ENCODE measurements at regions not wholly inside any gene's neighbourhood (a gene's known extent, or its start where the extent isn't known, plus 50 kb on each side); places are given as distances from the start of the nearest gene placed in this dataset.

DNA sequence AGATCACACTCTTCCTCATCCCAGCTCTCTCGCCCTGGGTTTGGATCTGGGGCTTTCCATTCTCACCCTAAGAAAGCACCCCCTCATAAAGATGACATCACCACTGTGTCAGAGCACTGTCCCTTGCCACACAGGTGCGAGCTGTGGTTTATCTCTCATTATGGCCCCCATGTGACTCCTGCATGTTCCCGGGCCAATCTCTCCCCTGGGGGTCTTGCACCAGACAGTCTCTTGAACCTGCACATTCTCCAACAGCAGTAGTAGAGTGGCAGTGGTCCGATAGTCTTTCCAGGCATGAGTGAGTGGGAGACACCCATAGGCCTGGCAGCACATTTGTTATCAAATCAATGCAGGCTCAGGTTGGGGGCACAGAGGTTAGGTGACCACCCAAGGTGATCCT is 130.5 kb downstream of the HRH4 start:
- TF ChIP-seq, protein P1, sequence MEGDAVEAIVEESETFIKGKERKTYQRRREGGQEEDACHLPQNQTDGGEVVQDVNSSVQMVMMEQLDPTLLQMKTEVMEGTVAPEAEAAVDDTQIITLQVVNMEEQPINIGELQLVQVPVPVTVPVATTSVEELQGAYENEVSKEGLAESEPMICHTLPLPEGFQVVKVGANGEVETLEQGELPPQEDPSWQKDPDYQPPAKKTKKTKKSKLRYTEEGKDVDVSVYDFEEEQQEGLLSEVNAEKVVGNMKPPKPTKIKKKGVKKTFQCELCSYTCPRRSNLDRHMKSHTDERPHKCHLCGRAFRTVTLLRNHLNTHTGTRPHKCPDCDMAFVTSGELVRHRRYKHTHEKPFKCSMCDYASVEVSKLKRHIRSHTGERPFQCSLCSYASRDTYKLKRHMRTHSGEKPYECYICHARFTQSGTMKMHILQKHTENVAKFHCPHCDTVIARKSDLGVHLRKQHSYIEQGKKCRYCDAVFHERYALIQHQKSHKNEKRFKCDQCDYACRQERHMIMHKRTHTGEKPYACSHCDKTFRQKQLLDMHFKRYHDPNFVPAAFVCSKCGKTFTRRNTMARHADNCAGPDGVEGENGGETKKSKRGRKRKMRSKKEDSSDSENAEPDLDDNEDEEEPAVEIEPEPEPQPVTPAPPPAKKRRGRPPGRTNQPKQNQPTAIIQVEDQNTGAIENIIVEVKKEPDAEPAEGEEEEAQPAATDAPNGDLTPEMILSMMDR (conservative IDR thresholded peaks at IDR 0.05; ENCODE audit: low read length) = no peak
- TF ChIP-seq EZH2phosphoT487 (IDR thresholded peaks at IDR 0.05; ENCODE audit: borderline replicate concordance, low read depth, low read length) = no peak

Data from OCI-LY7 (cell line).